ENCODE measurements at regions not wholly inside any gene's neighbourhood (a gene's known extent, or its start where the extent isn't known, plus 50 kb on each side); places are given as distances from the start of the nearest gene placed in this dataset.

DNA sequence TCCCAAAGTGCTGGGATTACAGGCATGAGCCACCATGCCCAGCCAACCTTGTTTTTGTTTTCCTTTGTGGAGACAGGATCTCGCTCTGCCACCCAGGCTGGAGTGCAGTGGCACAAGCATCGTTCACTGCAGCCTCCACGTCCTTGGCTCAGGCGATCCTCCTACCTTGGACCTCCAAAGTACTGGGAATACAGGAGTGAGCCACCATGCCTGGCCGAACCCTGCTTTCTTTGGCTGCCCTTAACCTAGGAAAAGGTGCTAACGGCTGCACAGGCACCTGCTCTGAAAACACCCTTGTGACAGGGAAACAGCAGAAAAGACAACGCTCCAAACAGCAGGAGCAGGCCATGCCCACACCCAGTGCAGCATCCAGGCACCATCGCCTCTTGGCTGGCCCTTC, 71.9 kb downstream of the OAT start:
- H3K4me3 ChIP-seq (ENCODE audit: low read length), result no peak overlapping the region
- TF ChIP-seq, protein P1, sequence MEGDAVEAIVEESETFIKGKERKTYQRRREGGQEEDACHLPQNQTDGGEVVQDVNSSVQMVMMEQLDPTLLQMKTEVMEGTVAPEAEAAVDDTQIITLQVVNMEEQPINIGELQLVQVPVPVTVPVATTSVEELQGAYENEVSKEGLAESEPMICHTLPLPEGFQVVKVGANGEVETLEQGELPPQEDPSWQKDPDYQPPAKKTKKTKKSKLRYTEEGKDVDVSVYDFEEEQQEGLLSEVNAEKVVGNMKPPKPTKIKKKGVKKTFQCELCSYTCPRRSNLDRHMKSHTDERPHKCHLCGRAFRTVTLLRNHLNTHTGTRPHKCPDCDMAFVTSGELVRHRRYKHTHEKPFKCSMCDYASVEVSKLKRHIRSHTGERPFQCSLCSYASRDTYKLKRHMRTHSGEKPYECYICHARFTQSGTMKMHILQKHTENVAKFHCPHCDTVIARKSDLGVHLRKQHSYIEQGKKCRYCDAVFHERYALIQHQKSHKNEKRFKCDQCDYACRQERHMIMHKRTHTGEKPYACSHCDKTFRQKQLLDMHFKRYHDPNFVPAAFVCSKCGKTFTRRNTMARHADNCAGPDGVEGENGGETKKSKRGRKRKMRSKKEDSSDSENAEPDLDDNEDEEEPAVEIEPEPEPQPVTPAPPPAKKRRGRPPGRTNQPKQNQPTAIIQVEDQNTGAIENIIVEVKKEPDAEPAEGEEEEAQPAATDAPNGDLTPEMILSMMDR (IDR thresholded peaks at IDR 0.05; ENCODE audit: insufficient read depth, low read depth, low read length, missing control alignments), result no peak
- DNase-seq (ENCODE audit: low read depth), result no peak

DNA sequence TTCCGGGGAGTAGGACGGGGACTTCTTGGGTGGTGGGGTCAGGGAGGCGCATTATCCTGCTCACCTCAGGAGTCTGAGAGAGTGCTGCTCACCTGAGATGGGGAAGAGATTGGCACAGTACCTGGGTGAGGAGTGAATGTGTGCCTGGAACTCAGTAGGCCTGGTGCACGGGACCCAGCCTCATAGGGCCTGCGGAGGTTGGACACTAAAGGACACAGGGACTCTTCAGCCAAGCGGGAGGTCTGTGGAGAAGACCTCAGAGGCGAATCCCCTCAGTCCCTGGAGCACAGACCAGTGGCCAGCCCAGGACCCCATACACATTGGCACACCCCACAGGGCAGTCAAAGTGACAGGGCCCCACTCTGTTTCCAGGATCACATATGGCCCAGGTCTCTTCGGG, 73.2 kb downstream of the OAT start:
- no peak for DNase-seq (ENCODE audit: low read depth)
- no peak overlapping the region for H3K4me3 ChIP-seq (ENCODE audit: low read length)
- TF ChIP-seq, protein P1 (IDR thresholded peaks at IDR 0.05; ENCODE audit: insufficient read depth, low read depth, low read length, missing control alignments), result no peak

DNA sequence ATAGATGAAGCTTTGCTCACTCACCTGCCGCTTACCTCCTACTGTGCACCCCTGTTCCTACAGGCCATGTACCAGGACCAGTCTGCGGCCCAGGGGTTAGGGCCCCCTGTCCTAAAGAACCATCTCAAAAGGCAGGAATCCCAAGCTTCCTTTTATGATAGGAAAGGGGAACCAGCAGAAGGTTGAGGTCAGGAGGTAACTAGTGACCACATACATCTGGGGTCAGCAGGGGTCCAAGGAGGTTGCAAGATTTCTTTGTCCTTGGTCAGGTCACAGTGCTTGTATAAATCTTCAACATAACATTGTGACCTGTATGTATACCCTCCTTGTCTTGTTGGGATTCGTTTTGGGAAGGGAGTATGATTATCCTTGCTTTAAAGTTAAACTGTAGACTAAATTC, 73.8 kb downstream of the OAT start:
- TF ChIP-seq, protein P1 (IDR thresholded peaks at IDR 0.05; ENCODE audit: insufficient read depth, low read depth, low read length, missing control alignments), result no peak
- no peak for DNase-seq (ENCODE audit: low read depth)
- no peak overlapping the region for H3K4me3 ChIP-seq (ENCODE audit: low read length)

DNA sequence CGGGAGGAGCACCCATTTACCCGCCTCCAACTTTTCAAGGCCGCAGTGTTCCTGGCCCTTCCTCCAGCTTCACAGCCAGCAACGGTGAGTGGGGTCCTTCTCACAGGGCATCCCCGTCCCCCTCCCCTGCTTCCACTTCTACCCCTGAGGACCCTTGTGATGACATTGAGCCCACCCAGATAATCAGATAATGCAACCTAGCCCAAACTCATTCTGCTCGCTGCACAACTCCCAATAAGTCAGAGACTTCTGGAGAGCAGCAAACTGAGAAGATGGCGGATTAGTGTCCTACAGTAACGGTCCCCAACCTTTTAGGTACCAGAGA, 74.5 kb downstream of the OAT start:
- DNase-seq (ENCODE audit: low read depth), result no peak

DNA sequence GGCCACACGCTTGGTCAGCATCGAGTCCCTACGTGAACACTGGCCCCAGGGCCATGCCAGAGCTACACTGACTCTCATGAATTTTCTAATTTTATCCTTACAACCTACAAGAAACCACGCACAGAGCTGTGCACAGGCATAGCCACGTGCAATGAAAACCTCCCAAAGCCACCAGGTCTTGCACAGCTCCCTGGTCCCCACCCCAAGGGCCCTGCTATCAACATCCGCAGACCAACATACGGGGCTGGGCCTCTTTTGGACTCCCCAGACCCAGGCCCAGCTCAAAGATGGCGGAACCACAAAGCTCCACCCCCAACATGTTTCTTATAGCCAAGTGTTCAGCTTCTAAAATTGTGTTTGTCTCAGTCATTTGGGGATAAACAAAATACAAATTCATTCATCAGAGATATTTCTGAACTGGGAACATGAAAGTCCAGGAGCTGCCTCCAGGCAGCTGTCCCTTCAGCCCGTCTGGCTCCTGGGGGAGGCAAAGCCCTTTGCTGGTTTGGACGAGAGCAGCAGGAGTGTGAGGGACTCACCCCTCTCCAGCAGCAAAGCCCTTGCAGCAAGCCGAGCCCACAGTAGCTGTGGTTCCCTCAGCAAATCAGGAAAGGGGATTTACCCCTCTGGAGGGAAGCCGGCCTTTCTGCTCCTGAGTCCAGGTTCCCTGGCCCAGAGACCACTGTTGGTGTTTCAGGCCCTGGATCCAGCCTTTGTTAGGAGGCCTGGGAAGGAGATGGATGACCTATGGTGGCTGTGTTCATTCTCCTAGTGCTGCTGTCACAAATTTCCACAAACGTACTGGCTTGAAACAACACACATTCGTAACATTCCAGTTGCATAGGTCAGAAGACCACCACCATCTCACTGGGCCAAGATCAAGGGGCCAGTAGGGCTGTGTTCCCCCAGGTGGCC, 75.1 kb downstream of the OAT start:
- no peak for DNase-seq (ENCODE audit: low read depth)
- no peak overlapping the region for H3K4me3 ChIP-seq (ENCODE audit: low read length)
- TF ChIP-seq, protein P1 (IDR thresholded peaks at IDR 0.05; ENCODE audit: insufficient read depth, low read depth, low read length, missing control alignments), result no peak

More for the DNA sequence above, 74.5 kb downstream of the OAT start:
- no peak overlapping the region for H3K4me3 ChIP-seq (ENCODE audit: low read length)
- TF ChIP-seq, protein P1 (IDR thresholded peaks at IDR 0.05; ENCODE audit: insufficient read depth, low read depth, low read length, missing control alignments), result no peak

DNA sequence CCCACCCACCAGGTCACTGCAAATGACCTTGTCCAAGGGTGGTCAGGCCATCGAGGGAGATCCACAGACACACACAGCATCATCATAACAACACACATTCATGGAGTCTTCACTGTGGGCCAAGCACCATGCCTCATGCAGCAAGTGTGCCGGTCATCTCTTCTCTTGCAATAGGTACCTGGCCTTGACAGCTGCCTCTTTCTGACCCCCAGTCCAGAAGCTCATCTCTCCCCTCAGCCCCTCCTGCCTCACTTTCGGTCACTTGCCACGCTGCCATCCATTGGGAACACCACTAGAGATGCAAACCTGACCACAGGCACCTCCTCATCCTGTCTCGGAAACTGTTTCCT, 75.9 kb downstream of the OAT start:
- H3K4me3 ChIP-seq (ENCODE audit: low read length), result no peak overlapping the region
- no peak for DNase-seq (ENCODE audit: low read depth)
- TF ChIP-seq, protein P1 (IDR thresholded peaks at IDR 0.05; ENCODE audit: insufficient read depth, low read depth, low read length, missing control alignments), result no peak
